Keratinocyte (primary cell): ENCODE measurements at regions not wholly inside any gene's neighbourhood (a gene's known extent, or its start where the extent isn't known, plus 50 kb on each side); places are given as distances from the start of the nearest gene placed in this dataset.

ENCODE experiments used
- DNase-seq: peaks from one replicate; pipeline ENCODE4 v3.0.0-alpha.2; 2011; ENCODE audit warnings: low read depth, missing footprints, low spot score
- FAIRE-seq: peaks from 2 replicates; lab custom pipeline; 2011; peaks lifted over from hg19 to GRCh38; lab: Jason Lieb, UNC
- H2AFZ ChIP-seq: 2 replicates; pipeline ENCODE4 v1.6.0; 2012; ENCODE audit warnings: low read length, control low read depth, inconsistent platforms; ENCODE audit not compliant: control insufficient read depth
- H3K27ac ChIP-seq: 2 replicates; pipeline ENCODE4 v1.5.1; 2011; ENCODE audit warnings: low read length; ENCODE audit not compliant: control insufficient read depth, insufficient read depth
- H3K27me3 ChIP-seq: 3 replicates; pipeline ENCODE4 v1.6.0; 2011; ENCODE audit warnings: low read length; ENCODE audit not compliant: control insufficient read depth, insufficient read depth; ENCODE audit errors: extremely low read depth
- H3K36me3 ChIP-seq, 2 experiments: 2 replicates in 1 of 2; 3 replicates in 1 of 2; pipeline ENCODE4 v1.5.1; 2011; ENCODE audit warnings: low read length in 2 of 2, mild to moderate bottlenecking in 1 of 2; ENCODE audit not compliant: control insufficient read depth in 2 of 2, insufficient read depth in 2 of 2; ENCODE audit errors: extremely low read depth in 1 of 2
- H3K4me1 ChIP-seq: 3 replicates; pipeline ENCODE4 v1.5.1; 2011; ENCODE audit warnings: low read length; ENCODE audit not compliant: control insufficient read depth, insufficient read depth; ENCODE audit errors: extremely low read depth
- H3K4me2 ChIP-seq: 3 replicates; pipeline ENCODE4 v1.6.0; 2011; ENCODE audit warnings: low read depth, low read length; ENCODE audit not compliant: control insufficient read depth, insufficient read depth; ENCODE audit errors: extremely low read depth
- H3K4me3 ChIP-seq, 3 experiments: fragments of 200-600 bp in 1 of 3; sonication (generic) in 1 of 3; 2 replicates in 2 of 3; 3 replicates in 1 of 3; pipeline ENCODE4 v1.5.1; 2011 to 2016; ENCODE audit warnings: low read length in 3 of 3, mild to moderate bottlenecking in 3 of 3, control low read depth in 2 of 3, inconsistent platforms in 1 of 3, low read depth in 1 of 3, mixed read lengths in 1 of 3, mixed run types in 1 of 3, moderate library complexity in 1 of 3; ENCODE audit not compliant: control insufficient read depth in 2 of 3, insufficient read depth in 2 of 3; ENCODE audit errors: extremely low read depth in 1 of 3
- H3K79me2 ChIP-seq: 2 replicates; pipeline ENCODE4 v1.6.0; 2012; ENCODE audit warnings: low read length; ENCODE audit not compliant: control insufficient read depth, insufficient read depth
- H3K9ac ChIP-seq: 3 replicates; pipeline ENCODE4 v1.6.0; 2011; ENCODE audit warnings: low read length; ENCODE audit not compliant: control insufficient read depth, insufficient read depth; ENCODE audit errors: extremely low read depth
- H3K9me1 ChIP-seq: 3 replicates; pipeline ENCODE4 v1.6.0; 2011; ENCODE audit warnings: low read length; ENCODE audit not compliant: control insufficient read depth, insufficient read depth; ENCODE audit errors: extremely low read depth
- H3K9me3 ChIP-seq: 2 replicates; pipeline ENCODE4 v1.5.1; 2012; ENCODE audit warnings: low read depth, low read length; ENCODE audit not compliant: control insufficient read depth
- H4K20me1 ChIP-seq: 3 replicates; pipeline ENCODE4 v1.6.0; 2011; ENCODE audit warnings: low read length; ENCODE audit not compliant: control insufficient read depth, insufficient read depth; ENCODE audit errors: extremely low read depth
- CTCF ChIP-seq, 3 experiments: IDR thresholded peaks in 1 of 3; conservative IDR thresholded peaks in 1 of 3; optimal IDR thresholded peaks in 1 of 3; 2 replicates in 2 of 3; 3 replicates in 1 of 3; pipeline versions ENCODE3 to v1.5.1; 2011; ENCODE audit warnings: low read length in 3 of 3, mild to moderate bottlenecking in 3 of 3, moderate library complexity in 2 of 3, control low read depth in 1 of 3, inconsistent platforms in 1 of 3; ENCODE audit not compliant: insufficient read depth in 2 of 3; ENCODE audit errors: extremely low read depth in 1 of 3
- EZH2 ChIP-seq: IDR thresholded peaks from one replicate; pipeline ENCODE4 v1.6.1; 2012; ENCODE audit warnings: inconsistent platforms, mild to moderate bottlenecking, low read length, moderate library complexity
- dilution Hi-C: fragments of 300-500 bp; cut with MboI; formaldehyde crosslinking; loops from one replicate; pipeline ENCODE4 v1.7.0; 2020; ENCODE audit warnings: low sequenced_read_pairs; ENCODE audit not compliant: extremely low pct_ligation_motif_present

DNA sequence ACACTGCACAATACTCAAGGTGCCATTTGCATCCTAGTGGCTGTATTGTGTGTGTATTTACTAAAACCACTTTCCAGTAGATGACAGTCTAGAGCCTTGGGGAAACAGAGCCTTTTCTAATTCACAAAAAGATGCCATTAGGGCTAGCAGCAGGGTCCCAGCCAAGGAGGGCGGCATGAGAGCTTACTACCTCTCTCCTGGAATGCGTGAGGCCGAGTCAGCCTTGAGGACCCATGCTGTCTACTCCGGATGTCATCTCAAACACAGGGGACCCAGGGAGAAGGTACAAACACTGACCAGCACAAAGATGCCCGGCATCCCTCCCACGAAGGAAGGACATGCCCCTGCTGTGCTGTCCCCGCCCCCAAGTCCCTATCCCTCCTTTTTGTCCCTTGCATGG is 65.5 kb downstream of the CYCS start:
- Histone ChIP-seq H3K4me1 (no peaks in the 10 kb centered on the region), H3K4me2 (no peak overlapping the region), H3K27me3 (no peaks in the 10 kb centered on the region), H3K9me3 (no peaks in the 10 kb centered on the region), H3K27ac (no peak overlapping the region), H2AFZ (no peak overlapping the region), H3K9me1 (no peaks in the 10 kb centered on the region), H3K36me3 (no peaks in the 10 kb centered on the region), H3K79me2 (no peaks in the 10 kb centered on the region), H3K4me3 (no peak overlapping the region), H4K20me1 (no peaks in the 10 kb centered on the region), H3K9ac (no peak overlapping the region)
- no peak for DNase-seq
- TF ChIP-seq CTCF (optimal IDR thresholded peaks at IDR 0.05 in 1 of 3, IDR thresholded peaks at IDR 0.05 in 1 of 3, conservative IDR thresholded peaks at IDR 0.05 in 1 of 3; ENCODE audit: extremely low read depth in 1 of 3, insufficient read depth in 2 of 3, low read length in 3 of 3) (no peak), EZH2 (no peak)
- no peak for FAIRE-seq
- dilution Hi-C loops = no loop called here

GRCh38 chr7:25056368-25056767 is 68.7 kb downstream of the CYCS start:
- no peaks in the 10 kb centered on the region for H3K9me1 ChIP-seq
- H3K4me1 ChIP-seq = no peaks in the 10 kb centered on the region
- no peak overlapping the region for H2AFZ ChIP-seq
- H3K27ac ChIP-seq = no peak overlapping the region
- no peak overlapping the region for H3K9ac ChIP-seq
- H3K79me2 ChIP-seq = no peaks in the 10 kb centered on the region
- TF ChIP-seq CTCF (optimal IDR thresholded peaks at IDR 0.05 in 1 of 3, IDR thresholded peaks at IDR 0.05 in 1 of 3, conservative IDR thresholded peaks at IDR 0.05 in 1 of 3; ENCODE audit: extremely low read depth in 1 of 3, insufficient read depth in 2 of 3, low read length in 3 of 3) = no peak
- H3K36me3 ChIP-seq = no peaks in the 10 kb centered on the region
- H3K27me3 ChIP-seq = no peaks in the 10 kb centered on the region
- no peak overlapping the region for H3K4me3 ChIP-seq
- H4K20me1 ChIP-seq = no peaks in the 10 kb centered on the region
- DNase-seq (no peak), FAIRE-seq (no peak)
- dilution Hi-C loops = no loop called here
- no peaks in the 10 kb centered on the region for H3K9me3 ChIP-seq
- no peak overlapping the region for H3K4me2 ChIP-seq
